ENCODE measurements at regions not wholly inside any gene's neighbourhood (a gene's known extent, or its start where the extent isn't known, plus 50 kb on each side); places are given as distances from the start of the nearest gene placed in this dataset.

- no peaks in the 10 kb centered on the region for H3K36me3 Mint-ChIP-seq (ENCODE audit: low read depth)
- ATAC-seq: no peak
- no peak for DNase-seq
- no peak overlapping the region for H3K4me3 Mint-ChIP-seq
- CTCF ChIA-PET: interaction anchor here (1.3 to 1.5 kb wide), 2 partner anchors 27 to 30 kb away, joined by 3 to 7 read pairs; no protein-coding TSS in a partner anchor
- H3K27me3 Mint-ChIP-seq: no peaks in the 10 kb centered on the region
- intact Hi-C loops (cut with DNase I, micrococcal nuclease): no loop called here
- peaks cover 46% of the 10 kb centered on the region for H3K4me1 Mint-ChIP-seq
- POLR2A ChIA-PET: interaction anchor here (0.6 kb wide), 1 partner anchor 36 kb away, joined by 4 read pairs; no protein-coding TSS in a partner anchor
- no peaks in the 10 kb centered on the region for H3K9me3 Mint-ChIP-seq (ENCODE audit: low read depth)
- no peak overlapping the region for H3K27ac Mint-ChIP-seq
Measured at GRCh38 chr1:54461731-54462596, 55.8 kb upstream of the SSBP3 start.

DNA sequence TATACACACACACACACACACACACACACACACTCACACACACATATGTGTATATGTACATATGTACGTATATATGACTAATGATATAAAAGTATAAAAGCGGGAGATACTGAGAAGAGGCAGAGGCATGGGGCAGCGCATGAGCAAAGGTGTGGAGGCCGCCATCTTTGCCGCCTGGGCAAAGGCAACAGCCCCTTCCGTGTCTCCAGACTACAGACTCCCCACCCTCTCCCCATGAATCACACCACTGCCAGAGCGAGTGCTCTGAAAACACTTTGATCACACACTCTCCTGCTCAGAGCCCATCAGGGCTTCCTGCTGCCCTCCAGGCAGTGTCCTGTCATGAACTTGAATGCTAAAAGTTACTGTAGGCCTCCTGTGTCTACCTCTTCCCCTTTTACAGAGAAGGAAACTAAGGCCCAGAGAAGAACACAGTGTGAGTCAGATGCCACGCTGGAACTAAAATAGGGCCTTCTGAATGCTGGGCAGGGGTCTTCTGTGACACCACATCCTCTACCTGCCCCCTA is 54.7 kb upstream of the SSBP3 start:
- Mint-ChIP-seq H3K4me3 (no peak overlapping the region), H3K36me3 (ENCODE audit: low read depth) (no peaks in the 10 kb centered on the region), H3K4me1 (peaks cover 46% of the 10 kb centered on the region), H3K27ac (no peak overlapping the region), H3K9me3 (ENCODE audit: low read depth) (no peaks in the 10 kb centered on the region), H3K27me3 (no peaks in the 10 kb centered on the region)
- DNase-seq: no peak
- ATAC-seq: no peak
- ChIA-PET CTCF (interaction anchor here (0.5 to 1.3 kb wide), 2 partner anchors 29 to 52 kb away, joined by 3 read pairs; no protein-coding TSS in a partner anchor), POLR2A (no interaction called here)
- intact Hi-C loops (cut with DNase I, micrococcal nuclease): no loop called here

DNA sequence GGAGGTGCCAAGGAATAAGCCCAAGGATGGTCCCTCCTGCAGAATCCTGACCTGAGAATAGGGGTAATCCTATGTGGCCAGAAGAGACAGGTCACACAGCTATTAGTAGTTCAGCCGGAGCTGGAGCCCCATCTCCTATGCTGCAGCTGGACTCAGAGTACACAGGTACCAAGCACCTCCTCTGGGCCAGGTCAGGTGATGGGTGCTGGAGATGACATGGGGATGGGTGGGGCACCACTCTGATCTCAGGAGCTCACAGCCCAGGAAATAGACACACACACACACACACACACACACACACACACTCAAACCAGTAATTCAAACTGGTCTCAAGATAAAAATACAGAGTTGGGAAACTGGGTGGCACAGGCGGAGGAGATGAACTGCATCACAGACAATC is 54.2 kb upstream of the SSBP3 start:
- Mint-ChIP-seq H3K9me3 (ENCODE audit: low read depth) (no peaks in the 10 kb centered on the region), H3K27me3 (no peaks in the 10 kb centered on the region), H3K4me1 (peaks cover 45% of the 10 kb centered on the region), H3K4me3 (no peak overlapping the region), H3K36me3 (ENCODE audit: low read depth) (no peaks in the 10 kb centered on the region), H3K27ac (no peak overlapping the region)
- intact Hi-C loops (cut with DNase I, micrococcal nuclease): no loop called here
- DNase-seq: peak; percentile 36
- ChIA-PET POLR2A (interaction anchor here (0.8 kb wide), 1 partner anchor 43 kb away, joined by 3 read pairs; no protein-coding TSS in a partner anchor), CTCF (interaction anchor here (0.5 kb wide), 1 partner anchor 52 kb away, joined by 3 read pairs; no protein-coding TSS in a partner anchor)
- ATAC-seq: peak; percentile 45

DNA sequence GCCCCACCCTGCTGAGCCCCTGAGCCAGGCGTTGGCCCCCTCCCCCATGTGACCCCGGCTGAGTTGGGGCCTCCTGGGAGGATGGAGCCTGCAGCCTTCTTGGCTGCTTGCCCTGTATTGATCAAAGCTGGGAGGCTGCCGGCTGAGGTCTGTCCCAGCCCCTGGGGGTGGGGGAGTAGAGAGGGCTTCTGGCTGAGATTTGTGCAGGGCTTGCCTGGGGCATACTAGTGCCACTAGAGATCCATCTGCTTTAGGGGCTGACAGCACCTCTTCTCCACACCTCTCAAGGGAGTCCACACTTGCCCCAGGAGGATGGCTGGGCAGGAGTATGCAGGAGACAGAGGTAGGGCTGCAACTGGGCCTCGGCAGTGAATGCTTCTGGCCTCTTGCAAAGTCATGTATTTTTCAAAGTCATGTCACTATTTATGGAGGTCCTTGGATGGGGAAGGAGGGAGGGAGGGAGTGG is 53.6 kb upstream of the SSBP3 start:
- Mint-ChIP-seq H3K9me3 (ENCODE audit: low read depth) (no peaks in the 10 kb centered on the region), H3K4me3 (no peak overlapping the region), H3K27me3 (no peaks in the 10 kb centered on the region), H3K4me1 (peaks cover 44% of the 10 kb centered on the region), H3K27ac (no peak overlapping the region), H3K36me3 (ENCODE audit: low read depth) (no peaks in the 10 kb centered on the region)
- peak; percentile 35 for DNase-seq
- no peak for ATAC-seq
- POLR2A ChIA-PET: interaction anchor here (0.8 kb wide), 1 partner anchor 42 kb away, joined by 3 read pairs; no protein-coding TSS in a partner anchor
- intact Hi-C loops (cut with DNase I, micrococcal nuclease): no loop called here
- CTCF ChIA-PET: no interaction called here

- no peak overlapping the region for H3K4me3 Mint-ChIP-seq
- H3K9me3 Mint-ChIP-seq (ENCODE audit: low read depth): no peaks in the 10 kb centered on the region
- ATAC-seq: no peak
- peak overlapping the region; percentile 4 for H3K27ac Mint-ChIP-seq
- ChIA-PET POLR2A (no interaction called here), CTCF (no interaction called here)
- intact Hi-C loops (cut with DNase I, micrococcal nuclease): no loop called here
- peaks cover 38% of the 10 kb centered on the region for H3K4me1 Mint-ChIP-seq
- no peak for DNase-seq
- H3K36me3 Mint-ChIP-seq (ENCODE audit: low read depth): no peaks in the 10 kb centered on the region
- no peaks in the 10 kb centered on the region for H3K27me3 Mint-ChIP-seq
Measured at GRCh38 chr1:54459140-54459539, 52.9 kb upstream of the SSBP3 start.

DNA sequence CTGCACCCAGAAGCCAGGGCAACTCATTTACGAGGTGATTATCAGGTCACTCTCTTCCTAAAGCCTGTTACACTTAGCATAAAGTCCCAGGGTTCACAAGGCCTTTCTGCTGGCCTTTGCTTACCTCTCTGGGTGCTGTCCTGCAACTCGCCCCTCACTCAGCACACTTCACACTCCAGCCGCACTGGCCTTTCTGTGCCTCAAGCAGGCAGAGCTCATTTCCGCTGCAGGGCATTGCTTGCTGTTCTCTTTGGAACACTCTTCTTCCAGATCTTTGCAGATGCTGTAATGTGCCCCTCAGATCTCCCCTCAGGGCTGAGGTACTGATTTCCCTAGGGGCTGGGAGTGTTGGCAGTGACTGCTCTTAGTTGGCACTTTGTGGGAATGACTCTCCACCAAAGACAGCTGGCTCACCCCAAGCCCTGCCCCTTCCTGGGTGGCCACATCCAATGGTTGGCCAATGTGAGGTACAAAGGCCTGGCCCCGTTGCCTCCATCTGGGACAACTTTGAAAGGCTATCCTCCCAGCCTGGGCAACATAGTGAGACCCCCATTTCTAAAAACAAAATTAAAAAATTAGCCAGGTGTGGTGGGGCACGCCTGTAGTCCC is 50.8 kb upstream of the SSBP3 start:
- DNase-seq (no peak), ATAC-seq (no peak)
- H3K4me3 Mint-ChIP-seq: no peak overlapping the region
- CTCF ChIA-PET: no interaction called here
- peaks cover 27% of the 10 kb centered on the region for H3K4me1 Mint-ChIP-seq
- H3K9me3 Mint-ChIP-seq (ENCODE audit: low read depth): no peaks in the 10 kb centered on the region
- H3K27me3 Mint-ChIP-seq: no peaks in the 10 kb centered on the region
- H3K36me3 Mint-ChIP-seq (ENCODE audit: low read depth): no peaks in the 10 kb centered on the region
- intact Hi-C loops (cut with DNase I, micrococcal nuclease): no loop called here
- H3K27ac Mint-ChIP-seq: no peak overlapping the region
- POLR2A ChIA-PET: no interaction called here

- ATAC-seq (no peak), DNase-seq (no peak)
- Mint-ChIP-seq H3K27me3 (no peaks in the 10 kb centered on the region), H3K4me1 (peaks cover 25% of the 10 kb centered on the region), H3K9me3 (ENCODE audit: low read depth) (peaks cover 2% of the 10 kb centered on the region), H3K4me3 (no peak overlapping the region), H3K27ac (no peak overlapping the region), H3K36me3 (ENCODE audit: low read depth) (no peaks in the 10 kb centered on the region)
- ChIA-PET POLR2A (no interaction called here), CTCF (no interaction called here)
- intact Hi-C loops (cut with DNase I, micrococcal nuclease): no loop called here
Measured at GRCh38 chr1:54456361-54456760, 50.2 kb upstream of the SSBP3 start.
